GM12872 (cell line): ENCODE measurements at regions not wholly inside any gene's neighbourhood (a gene's known extent, or its start where the extent isn't known, plus 50 kb on each side); places are given as distances from the start of the nearest gene placed in this dataset.

Experiments
- CTCF ChIP-seq: IDR thresholded peaks from 3 replicates; pipeline ENCODE4 v1.5.1; 2011; ENCODE audit warnings: low read depth, mild to moderate bottlenecking, low read length, moderate library complexity; ENCODE audit not compliant: insufficient read depth

- TF ChIP-seq CTCF, result no peak
These were observed 93.2 kb upstream of the CPEB4 start for GRCh38 chr5:173794901-173795416.

GRCh38 chr5:173795601-173796000, 92.5 kb upstream of the CPEB4 start:
- TF ChIP-seq CTCF, result no peak

GRCh38 chr5:173796721-173797495, 91.2 kb upstream of the CPEB4 start:
- no peak for TF ChIP-seq CTCF

- TF ChIP-seq CTCF, result no peak
These were observed 89.9 kb upstream of the CPEB4 start for GRCh38 chr5:173798127-173798810.

- TF ChIP-seq CTCF, result no peak
These were observed 87.8 kb upstream of the CPEB4 start for GRCh38 chr5:173800340-173800739.

GRCh38 chr5:173801006-173801405, 87.1 kb upstream of the CPEB4 start:
- no peak for TF ChIP-seq CTCF

- no peak for TF ChIP-seq CTCF
These were observed 85.4 kb upstream of the CPEB4 start for GRCh38 chr5:173802670-173803165.
